GM18499 (cell line): ENCODE measurements at regions not wholly inside any gene's neighbourhood (a gene's known extent, or its start where the extent isn't known, plus 50 kb on each side); places are given as distances from the start of the nearest gene placed in this dataset.

Experiments used
- ATAC-seq: cut with Tn5 transposase; IDR thresholded peaks from one replicate; pipeline ENCODE4 v1.9.1; 2021; ENCODE audit warnings: moderate number of reproducible peaks; ENCODE audit not compliant: insufficient read depth, unreplicated experiment

DNA sequence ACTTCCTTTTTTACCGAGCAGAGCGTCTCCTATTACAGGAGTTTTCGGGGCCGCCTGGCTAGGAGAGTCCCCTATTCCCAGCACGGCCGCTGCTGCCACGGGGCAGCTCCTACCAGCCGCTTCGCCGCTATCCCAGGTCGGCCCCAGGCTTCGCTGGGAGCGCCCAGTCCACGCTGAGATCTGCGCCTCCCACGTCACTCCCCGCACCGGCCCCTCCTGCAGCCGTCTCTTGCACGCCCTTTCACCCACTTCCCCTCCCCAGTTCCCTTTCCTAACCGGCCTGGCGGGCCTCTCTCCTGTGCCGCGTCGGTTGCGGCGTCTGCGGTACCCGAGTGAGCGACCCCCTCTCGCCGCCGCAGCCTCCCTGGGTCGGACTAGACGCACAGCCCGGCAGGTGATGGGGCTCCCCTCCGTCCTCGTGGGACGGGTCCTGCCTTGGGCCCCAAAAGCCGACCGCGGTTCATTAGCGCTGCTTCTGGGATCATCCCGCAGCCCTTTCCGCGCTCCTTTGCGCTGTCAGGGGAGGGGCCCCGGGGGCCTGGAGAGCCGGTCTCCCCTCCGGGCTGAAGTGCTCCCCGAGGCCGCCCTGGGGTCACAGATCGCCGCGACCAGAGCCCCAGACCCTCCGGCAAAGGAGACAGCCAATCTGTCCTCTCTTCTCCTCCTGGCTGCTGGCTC, 1318.4 kb downstream of the TMEM121 start:
- ATAC-seq, result no peak

DNA sequence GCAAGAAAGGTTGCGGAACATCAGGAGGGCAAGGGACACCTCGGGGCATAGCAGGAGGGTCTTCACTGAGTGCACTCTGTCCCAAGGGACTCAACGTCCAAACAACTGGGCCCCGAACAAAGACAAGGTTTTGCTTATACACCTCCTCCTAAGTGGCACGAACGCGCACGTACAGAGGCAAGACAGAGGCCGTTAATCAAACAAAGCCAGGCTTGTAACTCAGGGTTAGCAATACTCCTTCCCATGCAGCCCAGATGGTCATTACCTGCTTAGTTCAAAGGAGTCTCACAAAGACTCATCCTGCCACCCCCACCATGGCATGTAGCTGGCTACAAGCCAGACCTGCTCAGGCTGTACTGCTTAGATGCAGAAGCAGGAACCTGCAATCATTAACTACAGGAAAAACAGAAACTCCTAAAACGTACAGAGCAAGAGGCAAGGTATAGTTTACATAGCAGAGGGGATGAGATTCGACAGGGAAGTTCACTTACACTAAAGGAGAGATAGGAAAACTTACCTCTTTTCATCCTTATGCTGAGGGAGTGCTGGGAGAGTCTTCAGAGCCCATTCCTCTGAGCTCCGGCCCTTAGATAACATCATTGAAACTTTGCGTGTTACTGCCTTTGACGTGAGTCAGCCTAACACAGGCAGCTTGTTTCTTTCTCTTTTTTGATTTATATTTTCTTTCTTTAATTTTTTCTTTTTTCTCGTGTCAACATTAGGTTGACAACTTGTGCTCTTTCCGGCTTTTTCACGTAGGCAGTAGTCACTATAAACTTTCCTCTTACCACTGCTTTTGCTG, 1319.1 kb downstream of the TMEM121 start:
- ATAC-seq, result no peak

DNA sequence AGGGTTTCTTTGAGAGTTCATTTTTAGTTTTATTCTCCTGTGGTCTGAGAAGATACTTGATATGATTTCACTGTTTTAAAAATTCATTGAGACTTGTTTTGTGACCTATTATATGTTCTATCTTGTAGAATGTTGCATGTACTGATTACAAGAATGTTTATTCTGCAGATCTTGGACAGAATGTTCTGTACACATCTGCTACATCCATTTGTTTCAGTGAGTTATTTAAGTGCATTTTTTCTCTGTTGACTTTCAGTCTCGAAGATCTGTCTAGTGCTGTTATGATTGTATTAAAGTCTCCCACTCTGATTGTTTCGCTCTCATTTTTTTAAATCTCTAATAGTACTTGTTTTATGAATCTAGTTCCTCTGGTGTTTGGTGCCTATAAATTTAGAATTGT, 1319.8 kb downstream of the TMEM121 start:
- ATAC-seq, result no peak

DNA sequence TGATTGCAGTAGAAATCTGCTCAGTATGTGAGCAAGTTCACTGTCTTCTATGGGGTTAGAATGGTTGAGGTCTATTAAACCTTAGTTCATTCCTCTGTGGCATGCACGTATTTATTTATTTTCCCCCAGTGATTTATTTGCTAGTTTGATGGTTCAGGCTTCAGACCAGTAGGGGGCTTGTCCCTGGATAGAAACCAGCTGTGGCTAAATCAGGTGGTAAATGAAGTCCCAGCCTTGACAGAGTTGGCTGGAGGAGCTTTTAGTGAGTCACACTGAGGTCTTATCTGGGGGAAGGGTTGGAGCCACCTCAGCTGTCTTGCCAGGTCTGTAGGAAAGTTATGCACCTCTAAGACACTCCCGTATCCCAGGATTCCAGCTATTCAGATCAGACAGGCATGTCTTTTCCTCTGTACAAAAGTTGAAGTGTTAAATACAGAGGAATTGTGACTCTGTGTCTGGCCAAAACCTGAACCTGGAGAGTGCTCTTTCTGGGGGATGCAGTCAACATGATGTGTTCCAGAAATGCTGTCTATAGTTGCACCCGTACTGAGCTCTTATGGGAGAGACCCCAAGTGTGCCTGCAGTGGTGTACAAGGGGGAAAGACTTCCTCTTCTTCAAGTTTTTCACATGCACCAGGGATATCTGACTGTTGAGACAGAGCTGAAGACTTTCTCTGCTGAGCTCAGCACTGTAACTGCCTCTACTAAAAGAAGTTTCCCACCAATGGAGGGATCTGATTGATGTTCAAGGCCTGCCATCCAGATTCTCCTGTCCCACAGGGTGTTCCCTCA, 1322.1 kb downstream of the TMEM121 start:
- no peak for ATAC-seq

DNA sequence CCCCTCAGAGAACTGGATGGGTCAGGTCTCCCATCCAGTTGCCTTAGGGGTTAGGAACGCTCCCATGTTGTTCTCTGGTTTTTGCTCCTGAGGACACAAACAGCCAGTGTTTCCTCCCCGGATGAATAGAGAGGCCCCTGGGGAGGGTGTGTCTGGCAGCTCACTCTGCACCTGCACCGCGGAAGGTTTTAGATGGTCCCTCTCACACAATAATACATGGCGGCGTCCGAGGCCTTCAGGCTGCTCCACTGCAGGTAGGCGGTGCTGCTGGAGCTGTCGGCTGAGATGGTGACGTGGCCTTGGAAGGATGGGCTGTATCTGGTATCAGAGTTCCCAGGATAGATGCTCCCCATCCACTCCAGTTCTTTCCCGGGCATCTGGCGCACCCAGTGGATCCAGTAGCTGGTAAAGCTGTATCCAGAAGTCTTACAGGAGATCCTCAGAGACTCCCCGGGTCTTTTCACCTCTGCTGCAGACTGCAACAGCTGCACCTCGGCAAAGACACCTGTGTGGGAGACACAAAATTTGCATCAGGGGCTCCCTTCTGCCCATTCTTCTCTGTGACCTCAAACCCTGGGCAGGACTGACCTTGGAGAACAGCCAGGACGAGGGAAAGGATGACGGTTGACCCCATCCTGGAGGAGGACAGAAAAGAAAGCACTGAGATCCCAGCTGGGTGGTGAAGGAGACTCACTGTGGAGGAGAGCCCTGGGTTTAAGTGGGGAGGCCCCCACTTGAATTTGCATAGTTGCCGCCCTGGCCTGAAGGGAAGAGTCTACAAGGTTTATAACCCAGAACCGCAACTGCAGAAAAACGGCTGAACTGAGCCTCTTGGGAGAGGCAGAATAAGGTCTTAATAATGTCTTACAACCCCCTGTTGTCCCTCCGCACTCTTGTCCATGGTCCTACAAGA, 1324.8 kb downstream of the TMEM121 start:
- ATAC-seq, result no peak

DNA sequence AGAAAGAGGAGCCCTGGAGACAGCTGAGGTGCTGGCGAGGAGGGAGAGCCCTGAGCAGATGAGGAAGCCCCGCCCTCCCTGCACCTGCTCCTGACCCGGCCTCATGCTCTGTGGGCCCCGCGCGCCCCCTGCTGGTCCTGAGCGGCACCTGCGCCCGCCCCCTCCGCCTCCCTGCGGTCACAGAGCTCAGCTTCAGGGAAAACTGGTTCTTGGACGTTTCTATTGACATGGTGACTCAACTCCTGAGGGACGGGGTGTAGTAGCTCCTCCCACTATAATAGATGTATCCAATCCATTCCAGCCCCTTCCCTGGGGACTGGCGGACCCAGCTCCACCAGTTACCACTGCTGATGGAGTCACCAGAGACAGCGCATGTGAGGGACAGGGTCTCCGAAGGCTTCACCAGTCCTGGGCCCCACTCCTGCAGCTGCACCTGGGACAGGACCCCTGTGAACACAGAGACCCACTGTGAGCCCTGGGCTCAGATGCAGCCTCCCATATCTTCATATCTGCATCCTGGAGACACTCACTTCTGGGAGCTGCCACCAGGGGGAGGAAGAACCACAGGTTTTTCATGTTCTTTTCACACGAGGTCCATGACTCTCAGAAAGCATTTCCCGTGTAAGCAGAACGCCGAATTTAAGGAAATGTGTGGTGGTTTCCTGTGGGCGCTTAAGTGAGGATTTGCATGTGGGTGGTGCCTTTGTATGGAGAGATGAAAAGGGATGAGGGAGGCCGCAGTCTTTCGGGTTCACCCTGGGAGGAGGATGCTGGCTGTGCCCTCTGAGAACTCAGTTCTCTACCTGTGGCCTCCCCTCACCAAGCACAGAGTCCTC, 1346.4 kb downstream of the TMEM121 start:
- ATAC-seq, result no peak

DNA sequence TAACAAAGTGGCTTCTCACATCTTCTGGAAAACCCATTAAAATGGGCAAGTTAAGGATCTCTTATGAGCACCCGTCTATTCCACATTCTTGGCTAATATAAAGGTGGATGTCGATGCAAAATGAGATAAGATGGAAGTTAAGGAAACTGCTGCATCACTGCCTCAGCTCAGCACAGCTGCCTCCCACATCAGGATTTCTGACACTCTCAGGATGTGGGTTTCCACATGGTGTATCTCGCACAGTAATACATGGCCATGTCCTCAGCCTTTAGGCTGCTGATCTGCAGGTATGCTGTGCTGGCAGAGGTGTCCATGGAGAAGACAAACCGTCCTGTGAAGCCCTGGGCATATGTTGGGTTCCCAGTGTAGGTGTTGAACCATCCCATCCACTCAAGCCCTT, 1348.0 kb downstream of the TMEM121 start:
- no peak for ATAC-seq

DNA sequence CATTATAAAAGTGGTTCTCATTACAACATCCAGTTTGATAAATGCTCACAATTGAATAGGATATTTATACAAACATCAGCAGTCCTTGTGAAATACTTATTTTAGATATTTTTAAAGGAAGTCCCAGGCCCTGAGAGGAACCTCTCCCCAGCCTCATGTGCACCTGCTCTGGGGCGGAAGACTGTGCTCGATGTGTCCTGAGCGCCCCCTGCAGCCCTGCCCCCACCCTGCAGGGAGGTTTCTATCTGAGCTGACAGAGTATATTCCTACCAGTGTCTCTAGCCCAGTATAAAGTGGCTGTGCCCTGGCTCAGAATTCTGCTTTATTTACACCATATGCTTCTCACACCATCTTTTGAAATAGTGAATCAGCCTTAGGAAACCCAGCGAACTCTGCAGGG, 1349.1 kb downstream of the TMEM121 start:
- ATAC-seq, result no peak

DNA sequence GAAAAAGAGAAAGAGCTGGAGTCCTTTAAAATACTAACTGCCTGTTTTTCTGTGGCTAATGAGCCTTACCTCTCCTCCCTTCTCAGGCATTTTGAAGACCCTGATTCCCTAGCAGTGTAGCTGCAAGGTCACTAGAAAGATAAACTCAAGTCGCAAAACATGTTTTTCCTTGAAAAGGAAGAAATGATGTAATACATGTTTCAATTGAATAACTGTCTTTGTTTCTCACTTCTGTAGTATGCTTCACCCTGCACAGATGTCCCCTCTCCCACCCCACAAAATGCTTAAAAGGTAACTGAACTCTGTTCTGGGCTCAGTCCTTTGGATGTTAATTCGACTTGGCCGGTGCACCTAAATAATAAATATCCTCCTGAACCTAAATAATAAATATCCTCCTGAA, 1350.3 kb downstream of the TMEM121 start:
- no peak for ATAC-seq

DNA sequence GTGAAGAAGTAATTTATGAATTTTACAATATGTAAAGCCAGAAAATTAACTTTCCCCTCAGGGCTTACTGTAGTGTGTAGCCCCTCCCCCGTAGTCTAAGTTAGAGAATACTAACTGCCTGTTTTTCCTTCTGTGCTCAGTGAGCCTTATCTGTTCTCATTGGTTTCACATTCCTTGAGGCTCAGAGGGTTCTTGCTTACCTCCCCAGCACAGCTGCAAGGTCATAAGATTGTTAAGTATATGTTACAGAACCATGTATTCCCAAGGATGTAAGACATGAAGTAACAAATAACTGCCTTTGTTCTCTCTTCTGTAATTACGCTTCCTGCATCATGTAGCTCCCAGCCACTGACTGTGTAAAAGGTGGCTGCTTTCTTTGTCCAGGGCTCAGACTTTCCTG, 1351.1 kb downstream of the TMEM121 start:
- ATAC-seq, result no peak

DNA sequence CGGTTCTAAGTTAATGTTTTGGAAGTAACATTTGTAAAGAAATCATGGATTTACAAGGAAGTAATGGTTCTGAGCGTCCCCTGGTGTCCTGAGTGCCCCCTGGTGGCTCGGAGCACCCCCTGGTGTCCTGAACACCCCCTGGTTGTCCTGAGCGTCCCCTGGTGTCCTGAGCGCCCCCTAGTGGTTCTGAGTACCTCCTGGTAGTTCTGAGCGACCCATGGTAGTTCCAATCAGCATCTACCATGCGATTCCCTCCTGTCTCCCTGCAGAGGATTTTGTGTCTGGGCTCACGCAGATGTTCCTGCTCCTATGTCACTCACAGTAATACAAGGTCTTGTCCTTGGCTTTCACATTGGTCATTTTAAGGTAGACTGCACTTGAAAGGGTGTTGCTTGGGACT, 1352.9 kb downstream of the TMEM121 start:
- ATAC-seq, result no peak

DNA sequence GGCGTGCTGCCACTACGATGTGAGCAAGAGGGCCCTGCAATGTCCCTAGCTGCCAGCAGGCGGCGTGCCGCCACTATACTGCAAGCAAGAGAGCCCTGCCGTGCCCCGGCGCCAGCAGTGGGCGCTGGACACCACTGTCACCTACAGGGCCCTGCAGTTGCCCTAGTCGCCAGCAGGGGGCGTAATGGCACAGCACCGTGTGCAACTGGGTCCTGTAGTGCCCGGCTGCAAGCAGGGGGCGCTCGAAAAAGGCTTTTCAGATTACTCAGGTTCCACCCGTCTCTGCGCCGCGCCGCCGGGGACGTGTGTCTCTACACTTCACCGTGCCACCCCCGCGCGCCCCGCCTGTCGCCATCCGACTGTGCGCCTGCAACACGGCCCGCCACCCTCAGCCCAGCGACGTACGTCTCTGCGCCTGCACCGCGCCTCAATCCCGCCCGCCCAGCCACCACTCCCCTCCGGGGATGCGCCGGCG, 1356.9 kb downstream of the TMEM121 start:
- no peak for ATAC-seq
